Cardiac muscle cell (in vitro differentiated cells and primary cell): ENCODE measurements at regions not wholly inside any gene's neighbourhood (a gene's known extent, or its start where the extent isn't known, plus 50 kb on each side); places are given as distances from the start of the nearest gene placed in this dataset.

ENCODE experiments used
- DNase-seq, 2 donors: peaks; one replicate each; pipeline versions ENCODE4 v3.0.0 to v3.0.0-alpha.2; 2010 to 2017; ENCODE audit warnings: low read depth in 1 of 2, low spot score in 1 of 2
- H3K27ac ChIP-seq: fragments of 200-600 bp; sonication (generic); 2 replicates; pipeline ENCODE4 v1.5.1; 2016
- H3K27me3 ChIP-seq: fragments of 200-600 bp; sonication (generic); 2 replicates; pipeline ENCODE4 v1.6.0; 2016; ENCODE audit warnings: control low read depth
- H3K36me3 ChIP-seq: fragments of 200-600 bp; sonication (generic); 2 replicates; pipeline ENCODE4 v1.5.1; 2016; ENCODE audit warnings: control low read depth
- H3K4me1 ChIP-seq: fragments of 200-600 bp; sonication (generic); 2 replicates; pipeline ENCODE4 v1.8.1; 2017; ENCODE audit warnings: low read depth, mild to moderate bottlenecking, mixed run types
- H3K4me3 ChIP-seq: fragments of 200-600 bp; sonication (generic); 2 replicates; pipeline ENCODE4 v1.5.1; 2016; ENCODE audit warnings: mild to moderate bottlenecking
- H3K9me3 ChIP-seq: fragments of 200-600 bp; sonication (generic); 2 replicates; pipeline ENCODE4 v1.5.1; 2017; ENCODE audit warnings: low read depth, mild to moderate bottlenecking, control low read depth
- CTCF ChIP-seq: IDR thresholded peaks from 2 replicates; pipeline ENCODE4 v1.5.1; 2012; ENCODE audit warnings: low read depth, mild to moderate bottlenecking, low read length

- Histone ChIP-seq H3K9me3 (no peaks in the 10 kb centered on the region), H3K27ac (no peak overlapping the region), H3K36me3 (no peaks in the 10 kb centered on the region), H3K4me1 (no peaks in the 10 kb centered on the region), H3K27me3 (no peaks in the 10 kb centered on the region), H3K4me3 (no peak overlapping the region)
- DNase-seq, result no peak
- no peak for TF ChIP-seq CTCF
Observed at GRCh38 chr3:26515351-26515750, 107.2 kb upstream of the LRRC3B start.

GRCh38 chr3:26521261-26521660, 101.3 kb upstream of the LRRC3B start:
- Histone ChIP-seq H3K27ac (no peak overlapping the region), H3K36me3 (no peaks in the 10 kb centered on the region), H3K27me3 (no peaks in the 10 kb centered on the region), H3K4me3 (no peak overlapping the region), H3K4me1 (no peaks in the 10 kb centered on the region), H3K9me3 (no peaks in the 10 kb centered on the region)
- no peak for DNase-seq
- TF ChIP-seq CTCF, result no peak

- Histone ChIP-seq H3K9me3 (no peaks in the 10 kb centered on the region), H3K27ac (no peak overlapping the region), H3K27me3 (no peaks in the 10 kb centered on the region), H3K4me1 (no peaks in the 10 kb centered on the region), H3K36me3 (no peaks in the 10 kb centered on the region), H3K4me3 (no peak overlapping the region)
- no peak for DNase-seq
- no peak for TF ChIP-seq CTCF
Observed at GRCh38 chr3:26522919-26523318, 99.7 kb upstream of the LRRC3B start.

GRCh38 chr3:26525013-26525412, 97.6 kb upstream of the LRRC3B start:
- TF ChIP-seq CTCF, result no peak

GRCh38 chr3:26535151-26535550, 87.4 kb upstream of the LRRC3B start:
- Histone ChIP-seq H3K27me3 (no peaks in the 10 kb centered on the region), H3K9me3 (no peaks in the 10 kb centered on the region), H3K4me1 (no peaks in the 10 kb centered on the region), H3K36me3 (no peaks in the 10 kb centered on the region), H3K4me3 (no peak overlapping the region), H3K27ac (no peak overlapping the region)
- no peak for DNase-seq
- TF ChIP-seq CTCF, result no peak

More at GRCh38 chr3:26525013-26525412, 97.6 kb upstream of the LRRC3B start:
- no peaks in the 10 kb centered on the region for H3K27me3 ChIP-seq
- no peak for DNase-seq
- H3K4me1 ChIP-seq, result no peaks in the 10 kb centered on the region
- H3K36me3 ChIP-seq, result no peaks in the 10 kb centered on the region
- H3K9me3 ChIP-seq, result no peaks in the 10 kb centered on the region
- no peak overlapping the region for H3K27ac ChIP-seq
- H3K4me3 ChIP-seq, result no peak overlapping the region

- H3K4me1 ChIP-seq, result no peaks in the 10 kb centered on the region
- no peaks in the 10 kb centered on the region for H3K9me3 ChIP-seq
- no peak for DNase-seq
- no peak overlapping the region for H3K4me3 ChIP-seq
- no peaks in the 10 kb centered on the region for H3K27me3 ChIP-seq
- no peak overlapping the region for H3K27ac ChIP-seq
- no peaks in the 10 kb centered on the region for H3K36me3 ChIP-seq
- no peak for TF ChIP-seq CTCF
Observed at GRCh38 chr3:26536955-26537354, 85.6 kb upstream of the LRRC3B start.
